ENCODE measurements at regions not wholly inside any gene's neighbourhood (a gene's known extent, or its start where the extent isn't known, plus 50 kb on each side); places are given as distances from the start of the nearest gene placed in this dataset.

DNA sequence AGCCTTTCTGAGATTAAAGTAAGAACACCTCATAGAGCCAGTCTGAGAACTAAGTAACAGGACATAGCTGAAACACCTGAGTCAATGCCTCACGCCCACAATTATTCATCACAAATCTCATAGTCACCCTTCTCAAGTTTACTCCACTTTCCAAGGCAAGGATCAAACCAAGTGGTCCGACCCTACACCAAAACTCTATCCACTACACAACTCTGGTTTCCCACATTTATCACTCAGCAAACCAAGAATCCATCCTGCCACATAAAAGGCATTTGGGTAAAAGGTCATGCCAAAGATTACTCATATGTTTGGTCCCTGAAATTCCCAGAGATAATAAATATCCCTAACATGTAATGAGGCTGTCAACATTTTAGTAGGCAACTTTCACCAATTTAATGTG lies 144.1 kb downstream of the RPAP3 start:
- Histone ChIP-seq H3K27ac (ENCODE audit: low read length) (no peak overlapping the region), H3K27me3 (ENCODE audit: control insufficient read depth, insufficient read depth, low read length) (no peaks in the 10 kb centered on the region)

DNA sequence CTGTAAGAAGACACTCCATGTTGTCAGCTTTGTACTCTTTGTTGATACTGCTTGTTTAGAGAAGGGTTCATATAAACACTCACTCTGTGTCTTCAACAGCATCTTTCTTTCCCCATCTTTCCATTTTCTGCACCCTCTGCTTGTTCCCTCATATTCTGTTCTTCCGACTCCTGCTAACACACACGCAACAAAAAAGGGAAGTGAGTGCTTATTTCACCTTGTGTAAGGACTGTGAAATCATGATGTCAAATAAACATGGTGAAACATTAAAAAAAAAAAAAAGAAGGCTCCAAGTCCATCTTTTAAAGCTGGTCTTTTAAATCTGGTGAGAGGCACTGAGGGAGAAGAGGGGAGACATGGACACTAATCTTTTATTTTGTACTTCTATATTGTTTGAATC lies 145.4 kb downstream of the RPAP3 start:
- Histone ChIP-seq H3K27ac (ENCODE audit: low read length) (no peak overlapping the region), H3K4me1 (ENCODE audit: control insufficient read depth, insufficient read depth, low read length) (no peaks in the 10 kb centered on the region), H3K9me3 (replicated peaks; ENCODE audit: control insufficient read depth, low read depth, low read length) (no peaks in the 10 kb centered on the region), H3K4me3 (ENCODE audit: low read length) (no peak overlapping the region), H3K27me3 (ENCODE audit: control insufficient read depth, insufficient read depth, low read length) (no peaks in the 10 kb centered on the region), H3K36me3 (ENCODE audit: control insufficient read depth, insufficient read depth, low read length) (no peaks in the 10 kb centered on the region)
- WGBS (ENCODE audit: insufficient coverage), result no CpG with 5 or more reads among the region's 2 CpGs
- no peak for DNase-seq

More for the DNA sequence above, 144.1 kb downstream of the RPAP3 start:
- Histone ChIP-seq H3K4me1 (ENCODE audit: control insufficient read depth, insufficient read depth, low read length) (no peaks in the 10 kb centered on the region), H3K36me3 (ENCODE audit: control insufficient read depth, insufficient read depth, low read length) (no peaks in the 10 kb centered on the region), H3K9me3 (replicated peaks; ENCODE audit: control insufficient read depth, low read depth, low read length) (no peaks in the 10 kb centered on the region), H3K4me3 (ENCODE audit: low read length) (no peak overlapping the region)
- DNase-seq, result no peak
- WGBS (ENCODE audit: insufficient coverage), result 33% methylated on average over 1 of the region's 2 CpGs

DNA sequence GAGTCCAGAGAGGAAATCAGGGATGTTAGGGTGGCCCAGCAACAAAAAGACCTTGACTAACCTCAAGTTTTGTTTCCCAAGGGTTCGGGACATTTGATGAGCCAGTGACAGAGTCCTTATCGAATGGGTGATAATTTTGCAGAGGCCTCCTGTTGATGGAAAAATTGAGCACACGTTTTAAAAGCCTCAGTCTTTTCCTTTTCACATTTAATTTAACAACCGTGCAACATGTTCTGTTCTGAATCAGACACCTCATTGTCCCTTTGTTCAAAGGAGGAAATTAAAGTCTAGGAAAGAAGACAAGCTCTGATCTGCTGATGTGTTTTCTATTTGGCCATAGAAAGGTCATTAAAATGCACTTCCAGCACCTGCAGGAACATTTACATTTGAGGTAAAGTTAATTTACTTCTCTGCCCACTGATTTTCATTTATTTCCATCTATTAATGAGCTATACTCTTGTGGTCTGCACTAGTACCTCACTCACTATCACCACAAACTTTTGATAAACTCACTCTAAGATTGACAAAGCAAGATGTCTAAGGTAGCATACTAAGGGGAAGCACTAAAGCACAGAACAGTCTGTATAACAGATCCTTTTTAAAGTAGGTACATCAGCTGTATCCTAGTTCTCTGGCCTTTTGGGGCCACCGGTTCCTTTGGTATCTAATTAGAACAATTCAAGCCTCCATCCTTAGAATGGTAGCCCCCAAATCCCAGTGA lies 147.0 kb downstream of the RPAP3 start:
- DNase-seq, result no peak
- WGBS (ENCODE audit: insufficient coverage), result 88% methylated on average over 2 of the region's 5 CpGs
- no peaks in the 10 kb centered on the region for H3K36me3 ChIP-seq (ENCODE audit: control insufficient read depth, insufficient read depth, low read length)

DNA sequence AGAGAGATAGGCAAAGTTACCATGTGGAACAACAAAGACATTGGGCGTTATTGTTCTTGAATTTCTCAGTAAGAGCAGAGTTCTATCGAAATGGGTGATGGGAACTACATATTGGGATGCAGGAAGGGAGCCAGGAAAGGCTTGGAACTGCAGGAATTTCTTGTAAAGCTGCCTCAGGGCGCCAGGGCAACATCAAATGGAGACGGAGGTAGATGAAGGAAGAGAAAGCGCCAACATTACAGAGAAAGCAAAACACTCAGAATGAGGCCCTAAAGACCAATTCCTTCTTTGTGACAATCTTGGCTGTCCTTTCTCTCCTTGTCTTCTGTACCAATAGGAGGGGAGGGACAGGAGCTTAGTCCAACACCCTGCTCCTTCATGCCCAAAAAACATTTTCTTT lies 148.4 kb downstream of the RPAP3 start:
- Histone ChIP-seq H3K4me1 (ENCODE audit: control insufficient read depth, insufficient read depth, low read length) (no peaks in the 10 kb centered on the region), H3K4me3 (ENCODE audit: low read length) (no peak overlapping the region), H3K36me3 (ENCODE audit: control insufficient read depth, insufficient read depth, low read length) (no peaks in the 10 kb centered on the region), H3K27ac (ENCODE audit: low read length) (no peak overlapping the region), H3K9me3 (replicated peaks; ENCODE audit: control insufficient read depth, low read depth, low read length) (peaks cover 4% of the 10 kb centered on the region), H3K27me3 (ENCODE audit: control insufficient read depth, insufficient read depth, low read length) (no peaks in the 10 kb centered on the region)
- 70% methylated on average over 5 of the region's 5 CpGs for WGBS (ENCODE audit: insufficient coverage)
- DNase-seq, result no peak

More for the DNA sequence above, 147.0 kb downstream of the RPAP3 start:
- Histone ChIP-seq H3K4me1 (ENCODE audit: control insufficient read depth, insufficient read depth, low read length) (no peaks in the 10 kb centered on the region), H3K27me3 (ENCODE audit: control insufficient read depth, insufficient read depth, low read length) (no peaks in the 10 kb centered on the region), H3K27ac (ENCODE audit: low read length) (no peak overlapping the region), H3K4me3 (ENCODE audit: low read length) (no peak overlapping the region), H3K9me3 (replicated peaks; ENCODE audit: control insufficient read depth, low read depth, low read length) (no peaks in the 10 kb centered on the region)

DNA sequence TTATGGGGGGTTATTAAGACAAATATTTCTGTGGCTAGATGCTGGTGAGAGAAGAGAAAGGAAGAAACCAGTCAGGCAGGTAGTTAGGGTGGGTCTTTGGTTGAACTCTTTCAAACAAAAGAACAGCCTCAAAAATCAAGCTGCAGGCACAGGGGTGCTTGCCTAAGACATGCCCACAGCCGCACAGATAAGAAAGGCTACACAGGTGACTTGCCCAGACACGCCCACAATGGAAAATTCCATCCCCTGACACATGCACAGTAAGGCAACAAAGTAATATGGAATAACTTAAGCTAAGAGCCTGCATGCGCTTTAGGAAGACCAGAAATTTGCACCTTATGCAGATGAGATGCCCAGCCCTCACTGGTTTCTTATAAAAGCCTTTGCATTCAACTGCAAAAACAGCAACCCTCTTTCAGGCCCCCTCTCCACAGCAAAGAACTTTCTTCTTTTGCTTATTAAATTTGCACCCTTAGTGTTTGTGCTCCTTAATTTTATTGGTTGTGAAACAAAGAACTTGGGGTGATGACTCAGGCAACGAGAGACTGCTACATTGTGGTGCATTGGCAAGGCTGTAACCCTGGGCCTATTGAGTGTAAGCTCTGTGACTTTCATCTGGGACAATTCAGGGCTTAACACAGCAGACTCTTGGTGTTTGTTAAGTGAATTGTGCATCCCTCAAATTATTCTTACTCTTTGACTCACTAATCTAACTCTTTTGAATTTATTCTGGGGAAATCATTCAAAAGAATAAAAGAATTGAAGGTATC lies 149.4 kb downstream of the RPAP3 start:
- no peak overlapping the region for H3K27ac ChIP-seq (ENCODE audit: low read length)
- H3K4me1 ChIP-seq (ENCODE audit: control insufficient read depth, insufficient read depth, low read length), result no peaks in the 10 kb centered on the region
- H3K36me3 ChIP-seq (ENCODE audit: control insufficient read depth, insufficient read depth, low read length), result no peaks in the 10 kb centered on the region
- no peaks in the 10 kb centered on the region for H3K27me3 ChIP-seq (ENCODE audit: control insufficient read depth, insufficient read depth, low read length)
- no peak for DNase-seq
- no peak overlapping the region for H3K4me3 ChIP-seq (ENCODE audit: low read length)
- WGBS (ENCODE audit: insufficient coverage), result 83% methylated on average over 1 of the region's 4 CpGs
- H3K9me3 ChIP-seq (replicated peaks; ENCODE audit: control insufficient read depth, low read depth, low read length), result peaks cover 4% of the 10 kb centered on the region

DNA sequence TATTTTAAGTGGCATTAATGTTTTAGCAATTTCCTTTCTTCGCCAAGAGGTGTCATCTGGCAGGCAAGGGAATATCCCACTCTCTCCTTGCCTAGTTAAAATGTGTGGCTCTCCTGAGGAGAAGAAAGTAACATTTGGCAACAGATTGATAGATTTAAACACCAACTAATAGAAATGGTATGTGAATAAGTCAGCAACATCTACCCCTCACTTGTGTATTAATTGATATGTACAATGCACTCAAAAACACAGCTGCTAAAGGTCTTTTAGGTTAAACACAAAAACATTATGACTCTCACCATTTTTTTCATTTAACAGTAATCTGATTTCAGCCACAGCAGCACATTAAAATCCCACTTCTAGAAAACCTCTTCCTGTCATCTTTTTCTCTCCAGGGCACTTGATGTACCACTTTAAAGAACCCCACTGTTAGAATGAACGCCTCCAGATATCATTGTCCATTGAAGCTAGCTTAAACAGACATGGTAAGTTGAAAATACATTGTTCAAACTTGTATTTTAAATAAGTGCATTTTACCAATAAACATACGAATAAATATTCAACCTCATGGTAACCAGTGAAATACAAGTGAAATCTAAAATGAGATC lies 151.7 kb downstream of the RPAP3 start:
- Histone ChIP-seq H3K36me3 (ENCODE audit: control insufficient read depth, insufficient read depth, low read length) (no peaks in the 10 kb centered on the region), H3K9me3 (replicated peaks; ENCODE audit: control insufficient read depth, low read depth, low read length) (peaks cover 4% of the 10 kb centered on the region), H3K4me3 (ENCODE audit: low read length) (no peak overlapping the region), H3K27ac (ENCODE audit: low read length) (no peak overlapping the region), H3K27me3 (ENCODE audit: control insufficient read depth, insufficient read depth, low read length) (no peaks in the 10 kb centered on the region), H3K4me1 (ENCODE audit: control insufficient read depth, insufficient read depth, low read length) (no peaks in the 10 kb centered on the region)
- WGBS (ENCODE audit: insufficient coverage), result no CpG with 5 or more reads among the region's 3 CpGs
- DNase-seq, result no peak

DNA sequence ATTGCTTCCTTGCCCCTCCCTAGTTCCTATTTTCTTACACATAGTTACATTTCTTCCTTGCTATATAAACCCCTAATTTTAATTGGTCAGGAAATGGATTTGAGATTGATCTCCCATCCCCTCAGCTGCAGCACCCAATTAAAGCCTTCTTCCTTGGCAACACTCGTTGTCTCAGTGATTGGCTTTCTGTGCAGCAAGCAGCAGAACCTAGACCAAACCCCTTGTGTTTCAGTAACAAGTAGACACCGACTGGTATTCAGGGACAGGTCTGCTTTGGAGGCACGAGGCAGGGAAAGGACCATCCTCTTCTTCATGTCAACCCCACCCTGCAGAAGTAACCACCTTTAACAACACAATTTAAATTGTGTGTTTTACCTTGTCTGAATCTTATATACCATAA lies 152.6 kb downstream of the RPAP3 start:
- peaks cover 4% of the 10 kb centered on the region for H3K9me3 ChIP-seq (replicated peaks; ENCODE audit: control insufficient read depth, low read depth, low read length)
- no peak for DNase-seq
- H3K36me3 ChIP-seq (ENCODE audit: control insufficient read depth, insufficient read depth, low read length), result no peaks in the 10 kb centered on the region
- H3K27me3 ChIP-seq (ENCODE audit: control insufficient read depth, insufficient read depth, low read length), result no peaks in the 10 kb centered on the region
- no peak overlapping the region for H3K27ac ChIP-seq (ENCODE audit: low read length)
- no peaks in the 10 kb centered on the region for H3K4me1 ChIP-seq (ENCODE audit: control insufficient read depth, insufficient read depth, low read length)
- no peak overlapping the region for H3K4me3 ChIP-seq (ENCODE audit: low read length)
- 33% methylated on average over 1 of the region's 3 CpGs for WGBS (ENCODE audit: insufficient coverage)

DNA sequence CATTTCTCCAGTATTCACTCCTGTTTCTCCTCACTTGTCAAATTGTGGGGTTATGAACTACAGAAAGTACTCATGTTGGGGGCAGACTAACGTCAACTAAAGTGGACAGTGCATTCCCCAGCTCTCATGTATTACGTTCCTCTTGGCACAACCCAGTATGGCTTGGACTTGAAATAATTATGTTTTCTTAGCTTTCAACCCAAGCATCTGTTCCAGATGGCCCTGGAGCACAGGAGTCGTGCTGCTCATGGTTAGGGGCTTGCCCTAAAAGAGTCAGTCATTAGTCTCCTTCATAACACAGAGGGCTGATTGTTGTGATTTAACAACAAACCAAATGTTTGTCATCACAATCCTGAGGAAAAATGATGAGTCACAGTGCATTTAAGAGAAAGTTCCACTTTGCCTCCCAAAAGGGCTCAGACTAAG lies 154.4 kb downstream of the RPAP3 start:
- H3K27me3 ChIP-seq (ENCODE audit: control insufficient read depth, insufficient read depth, low read length), result no peaks in the 10 kb centered on the region
- H3K4me1 ChIP-seq (ENCODE audit: control insufficient read depth, insufficient read depth, low read length), result no peaks in the 10 kb centered on the region
- H3K9me3 ChIP-seq (replicated peaks; ENCODE audit: control insufficient read depth, low read depth, low read length), result peaks cover 4% of the 10 kb centered on the region
- no CpG with 5 or more reads among the region's 3 CpGs for WGBS (ENCODE audit: insufficient coverage)
- no peak overlapping the region for H3K4me3 ChIP-seq (ENCODE audit: low read length)
- peak; percentile 7 for DNase-seq
- H3K27ac ChIP-seq (ENCODE audit: low read length), result no peak overlapping the region
- no peaks in the 10 kb centered on the region for H3K36me3 ChIP-seq (ENCODE audit: control insufficient read depth, insufficient read depth, low read length)

DNA sequence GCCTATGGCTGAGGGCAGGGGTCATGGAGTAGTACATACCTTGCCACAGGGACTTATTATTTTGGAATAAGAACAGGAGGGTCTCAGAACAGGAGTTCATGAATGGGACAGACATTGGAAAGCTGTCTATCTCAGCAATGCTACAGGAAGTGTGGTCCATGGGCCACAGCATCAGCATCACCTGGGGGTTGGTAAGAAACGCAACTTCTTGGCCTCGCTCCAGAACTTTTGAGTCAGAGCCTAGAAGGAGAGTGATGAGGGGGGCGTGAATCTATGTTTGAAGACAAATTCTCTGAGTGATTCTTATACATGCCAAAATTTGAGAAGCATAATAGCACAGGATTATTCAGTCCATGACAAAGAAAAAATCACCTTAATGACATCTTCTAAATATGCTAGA lies 156.6 kb downstream of the RPAP3 start:
- Histone ChIP-seq H3K4me3 (ENCODE audit: low read length) (no peak overlapping the region), H3K9me3 (replicated peaks; ENCODE audit: control insufficient read depth, low read depth, low read length) (peaks cover 4% of the 10 kb centered on the region), H3K27ac (ENCODE audit: low read length) (no peak overlapping the region), H3K36me3 (ENCODE audit: control insufficient read depth, insufficient read depth, low read length) (no peaks in the 10 kb centered on the region), H3K27me3 (ENCODE audit: control insufficient read depth, insufficient read depth, low read length) (no peaks in the 10 kb centered on the region), H3K4me1 (ENCODE audit: control insufficient read depth, insufficient read depth, low read length) (no peaks in the 10 kb centered on the region)
- WGBS (ENCODE audit: insufficient coverage), result no CpG with 5 or more reads among the region's 3 CpGs
- no peak for DNase-seq

DNA sequence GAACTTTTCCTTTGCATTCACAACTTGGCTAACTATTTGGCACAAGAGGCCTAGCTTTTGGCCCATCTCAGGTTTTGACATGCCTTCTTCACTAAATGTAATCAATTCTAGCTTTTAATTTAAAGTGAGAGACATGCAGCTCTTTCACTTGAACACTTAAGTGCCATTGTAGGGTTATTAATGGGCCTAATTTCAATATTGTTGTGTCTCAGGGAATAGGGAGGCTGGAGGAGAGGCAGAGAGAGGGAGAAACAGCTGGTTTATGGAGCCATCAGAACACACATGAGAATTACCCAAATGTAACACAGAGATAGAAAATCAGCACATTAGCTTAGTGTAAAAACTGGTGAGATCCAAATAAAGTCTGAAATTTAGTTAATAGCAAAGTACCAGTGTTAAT lies 157.4 kb downstream of the RPAP3 start:
- H3K27me3 ChIP-seq (ENCODE audit: control insufficient read depth, insufficient read depth, low read length), result no peaks in the 10 kb centered on the region
- H3K36me3 ChIP-seq (ENCODE audit: control insufficient read depth, insufficient read depth, low read length), result no peaks in the 10 kb centered on the region
- H3K4me1 ChIP-seq (ENCODE audit: control insufficient read depth, insufficient read depth, low read length), result no peaks in the 10 kb centered on the region
- H3K27ac ChIP-seq (ENCODE audit: low read length), result no peak overlapping the region
- H3K9me3 ChIP-seq (replicated peaks; ENCODE audit: control insufficient read depth, low read depth, low read length), result peaks cover 4% of the 10 kb centered on the region
- H3K4me3 ChIP-seq (ENCODE audit: low read length), result no peak overlapping the region
- DNase-seq, result no peak

Measured in muscle of leg (tissue), 3 donors.